OCI-LY7 (cell line): ENCODE measurements at regions not wholly inside any gene's neighbourhood (a gene's known extent, or its start where the extent isn't known, plus 50 kb on each side); places are given as distances from the start of the nearest gene placed in this dataset.

Experiments
- BruUV-seq: library from RNA; stranded (reverse); fragments of 400-500 nt; replicated peaks from 2 replicates; lab custom pipeline; 2021; lab: Mats Ljungman, UMichigan
- CTCF ChIA-PET: fragments of 300-600 bp; sonication (Branson Sonifier 250); formaldehyde crosslinking; loops from one replicate; lab custom pipeline; 2022; ENCODE audit warnings: antibody characterized with exemption; ENCODE audit not compliant: unreplicated experiment; lab: Charles Lee
- POLR2A ChIA-PET: fragments of 300-600 bp; sonication (Branson Sonifier 250); formaldehyde crosslinking; loops from one replicate; lab custom pipeline; 2022; ENCODE audit warnings: antibody characterized with exemption; lab: Charles Lee
- DNase-seq: peaks from one replicate; pipeline ENCODE4 v3.0.0-alpha.2; 2015; ENCODE audit warnings: low spot score
- H2AFZ ChIP-seq: fragments of 200-600 bp; sonication (generic), shearing (Covaris generic); 2 replicates; pipeline ENCODE4 v1.6.1; 2014; ENCODE audit warnings: mild to moderate bottlenecking, antibody characterized with exemption, low read length, moderate library complexity
- H3K27ac ChIP-seq: fragments of 200-600 bp; sonication (generic); 2 replicates; pipeline ENCODE4 v1.5.1; 2014; ENCODE audit warnings: mixed run types, low read depth, mild to moderate bottlenecking, moderate library complexity, low read length, inconsistent platforms; ENCODE audit not compliant: poor library complexity, severe bottlenecking
- H3K36me3 ChIP-seq: fragments of 200-600 bp; sonication (generic); 2 replicates; pipeline ENCODE4 v1.6.1; 2014; ENCODE audit warnings: mild to moderate bottlenecking, antibody characterized with exemption, low read length, moderate library complexity, mixed read lengths; ENCODE audit not compliant: insufficient read depth
- H3K4me1 ChIP-seq: fragments of 200-600 bp; sonication (generic); 2 replicates; pipeline ENCODE4 v1.5.1; 2014; ENCODE audit warnings: mild to moderate bottlenecking, low read length; ENCODE audit not compliant: insufficient read depth, poor library complexity, severe bottlenecking
- H3K4me2 ChIP-seq: fragments of 200-600 bp; sonication (generic); 2 replicates; pipeline ENCODE4 v1.6.1; 2014; ENCODE audit warnings: mild to moderate bottlenecking, low read length
- H3K4me3 ChIP-seq: fragments of 200-600 bp; sonication (generic); 2 replicates; pipeline ENCODE4 v1.5.1; 2014; ENCODE audit warnings: mild to moderate bottlenecking, low read depth, low read length; ENCODE audit not compliant: poor library complexity, severe bottlenecking
- H3K79me2 ChIP-seq: fragments of 200-600 bp; sonication (generic); 2 replicates; pipeline ENCODE4 v1.6.1; 2016; ENCODE audit warnings: low read depth, mild to moderate bottlenecking, low read length, moderate library complexity, mixed read lengths; ENCODE audit not compliant: insufficient read depth
- H3K9me2 ChIP-seq: fragments of 200-600 bp; sonication (generic); 2 replicates; pipeline ENCODE4 v1.6.1; 2016; ENCODE audit warnings: mild to moderate bottlenecking, low read length, mixed read lengths; ENCODE audit not compliant: insufficient read depth
- H3K9me3 ChIP-seq: fragments of 200-600 bp; sonication (generic); 2 replicates; pipeline ENCODE4 v1.6.1; 2014; ENCODE audit warnings: mild to moderate bottlenecking, mixed run types, low read length, mixed read lengths
- H4K20me1 ChIP-seq: fragments of 200-600 bp; sonication (generic); 2 replicates; pipeline ENCODE4 v1.6.1; 2014; ENCODE audit warnings: mild to moderate bottlenecking, antibody characterized with exemption, low read length, moderate library complexity, mixed read lengths; ENCODE audit not compliant: insufficient read depth
- EZH2phosphoT487 ChIP-seq: fragments of 200-600 bp; sonication (generic); IDR thresholded peaks from 2 replicates; pipeline ENCODE4 v1.6.1; 2018; ENCODE audit warnings: low read depth, borderline replicate concordance, mild to moderate bottlenecking, mixed run types, antibody characterized with exemption, low read length, moderate library complexity, mixed read lengths
- intact Hi-C: fragments of 100-400 bp; cut with micrococcal nuclease; formaldehyde crosslinking; loops from one replicate; pipeline ENCODE4 v1.10.0; 2022; ENCODE audit not compliant: unreplicated experiment
- TF ChIP-seq, protein P1 (sequence below): fragments of 200-600 bp; sonication (generic); conservative IDR thresholded peaks from 2 replicates; pipeline ENCODE4 v1.5.1; 2014; ENCODE audit warnings: mild to moderate bottlenecking, antibody characterized with exemption, low read length, moderate library complexity, mixed read lengths

- no peak for DNase-seq
- no peak overlapping the region for H3K4me2 ChIP-seq
- H3K79me2 ChIP-seq, result no peaks in the 10 kb centered on the region
- TF ChIP-seq, protein P1, sequence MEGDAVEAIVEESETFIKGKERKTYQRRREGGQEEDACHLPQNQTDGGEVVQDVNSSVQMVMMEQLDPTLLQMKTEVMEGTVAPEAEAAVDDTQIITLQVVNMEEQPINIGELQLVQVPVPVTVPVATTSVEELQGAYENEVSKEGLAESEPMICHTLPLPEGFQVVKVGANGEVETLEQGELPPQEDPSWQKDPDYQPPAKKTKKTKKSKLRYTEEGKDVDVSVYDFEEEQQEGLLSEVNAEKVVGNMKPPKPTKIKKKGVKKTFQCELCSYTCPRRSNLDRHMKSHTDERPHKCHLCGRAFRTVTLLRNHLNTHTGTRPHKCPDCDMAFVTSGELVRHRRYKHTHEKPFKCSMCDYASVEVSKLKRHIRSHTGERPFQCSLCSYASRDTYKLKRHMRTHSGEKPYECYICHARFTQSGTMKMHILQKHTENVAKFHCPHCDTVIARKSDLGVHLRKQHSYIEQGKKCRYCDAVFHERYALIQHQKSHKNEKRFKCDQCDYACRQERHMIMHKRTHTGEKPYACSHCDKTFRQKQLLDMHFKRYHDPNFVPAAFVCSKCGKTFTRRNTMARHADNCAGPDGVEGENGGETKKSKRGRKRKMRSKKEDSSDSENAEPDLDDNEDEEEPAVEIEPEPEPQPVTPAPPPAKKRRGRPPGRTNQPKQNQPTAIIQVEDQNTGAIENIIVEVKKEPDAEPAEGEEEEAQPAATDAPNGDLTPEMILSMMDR, result no peak
- TF ChIP-seq EZH2phosphoT487, result no peak
- no TSS peak for BruUV-seq
- CTCF ChIA-PET, result no interaction called here
- no peak overlapping the region for H3K27ac ChIP-seq
- POLR2A ChIA-PET, result no interaction called here
- no peak overlapping the region for H2AFZ ChIP-seq
- H4K20me1 ChIP-seq, result no peaks in the 10 kb centered on the region
- no peak overlapping the region for H3K4me3 ChIP-seq
- H3K9me3 ChIP-seq, result no peaks in the 10 kb centered on the region
- no peaks in the 10 kb centered on the region for H3K36me3 ChIP-seq
- no peaks in the 10 kb centered on the region for H3K9me2 ChIP-seq
- intact Hi-C loops, result no loop called here
- no peaks in the 10 kb centered on the region for H3K4me1 ChIP-seq
These were observed 269.8 kb downstream of the DIPK2A start for GRCh38 chr3:144241404-144241803.

DNA sequence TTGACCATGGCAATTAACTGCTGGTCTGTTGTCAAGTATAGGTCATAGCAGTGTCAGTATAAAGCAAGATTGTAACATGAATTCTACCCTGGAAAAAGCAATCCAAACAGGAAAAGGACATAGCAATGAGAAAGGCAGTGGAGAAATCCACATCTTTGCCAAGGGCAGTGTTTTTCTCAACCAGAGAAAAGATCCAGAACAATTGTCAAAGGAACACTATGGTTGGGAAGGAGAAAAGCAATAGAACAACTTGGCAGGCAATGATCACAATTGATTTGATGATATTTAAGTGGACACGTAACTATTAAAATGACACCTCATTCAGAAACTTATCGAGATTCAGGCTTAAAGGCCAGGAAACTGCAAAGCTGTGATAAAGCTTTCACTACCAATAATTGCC is 271.1 kb downstream of the DIPK2A start:
- Histone ChIP-seq H3K79me2 (no peaks in the 10 kb centered on the region), H3K9me2 (no peaks in the 10 kb centered on the region), H3K4me3 (no peak overlapping the region), H3K27ac (no peak overlapping the region), H4K20me1 (no peaks in the 10 kb centered on the region), H2AFZ (no peak overlapping the region), H3K9me3 (no peaks in the 10 kb centered on the region), H3K36me3 (no peaks in the 10 kb centered on the region), H3K4me1 (no peaks in the 10 kb centered on the region), H3K4me2 (no peak overlapping the region)
- intact Hi-C loops, result no loop called here
- DNase-seq, result no peak
- TF ChIP-seq EZH2phosphoT487, result no peak
- TF ChIP-seq, protein P1, result no peak
- POLR2A ChIA-PET, result no interaction called here
- CTCF ChIA-PET, result no interaction called here
- no TSS peak for BruUV-seq

GRCh38 chr3:144244662-144245061 is 273.0 kb downstream of the DIPK2A start:
- Histone ChIP-seq H3K9me2 (no peaks in the 10 kb centered on the region), H3K4me2 (no peak overlapping the region), H3K9me3 (no peaks in the 10 kb centered on the region), H3K27ac (no peak overlapping the region), H4K20me1 (no peaks in the 10 kb centered on the region), H3K36me3 (no peaks in the 10 kb centered on the region), H3K4me1 (no peaks in the 10 kb centered on the region), H2AFZ (no peak overlapping the region), H3K4me3 (no peak overlapping the region), H3K79me2 (no peaks in the 10 kb centered on the region)
- CTCF ChIA-PET, result no interaction called here
- BruUV-seq, result no TSS peak
- POLR2A ChIA-PET, result interaction anchor here (0.6 kb wide), 1 partner anchor 34 kb away, joined by 3 read pairs; no protein-coding TSS in a partner anchor
- intact Hi-C loops, result no loop called here
- no peak for DNase-seq
- no peak for TF ChIP-seq EZH2phosphoT487
- TF ChIP-seq, protein P1, result no peak
